HEK293 (cell line): ENCODE measurements at regions not wholly inside any gene's neighbourhood (a gene's known extent, or its start where the extent isn't known, plus 50 kb on each side); places are given as distances from the start of the nearest gene placed in this dataset.

Experiments
- CTCF ChIA-PET: fragments of 350-600 bp; formaldehyde crosslinking; extraction: SDS; loops from one replicate; lab custom pipeline; 2021; ENCODE audit warnings: antibody characterized with exemption; lab: Yijun Ruan, JAX
- POLR2A ChIA-PET: fragments of 300-600 bp; formaldehyde crosslinking; extraction: SDS; loops from one replicate; lab custom pipeline; 2020; ENCODE audit warnings: antibody characterized with exemption, inconsistent platforms; lab: Yijun Ruan, JAX
- H3K27ac ChIP-seq: fragments of 200-500 bp; sonication (Bioruptor generic); 2 replicates; pipeline ENCODE4 v1.5.1; 2014; ENCODE audit warnings: low read depth, low read length, control low read depth, inconsistent platforms; ENCODE audit errors: extremely low read depth
- H3K36me3 ChIP-seq, 2 experiments: fragments of 200-500 bp in 1 of 2; sonication (Bioruptor generic) in 1 of 2; 1 replicate in 1 of 2; 2 replicates in 1 of 2; pipeline ENCODE4 v1.5.1; 2014 to 2017; ENCODE audit warnings: inconsistent platforms in 2 of 2, low read length in 2 of 2; ENCODE audit not compliant: control insufficient read depth in 2 of 2, insufficient read depth in 1 of 2
- H3K4me1 ChIP-seq: fragments of 200-500 bp; sonication (Bioruptor generic); 2 replicates; pipeline ENCODE4 v1.5.1; 2014; ENCODE audit warnings: mild to moderate bottlenecking, low read length, inconsistent platforms; ENCODE audit not compliant: control insufficient read depth, insufficient read depth
- H3K4me3 ChIP-seq: 2 replicates; pipeline ENCODE4 v1.5.1; 2011; ENCODE audit warnings: low read depth, mild to moderate bottlenecking, control low read depth, low read length, moderate library complexity
- H3K9me3 ChIP-seq: fragments of 200-500 bp; sonication (Bioruptor generic); 2 replicates; pipeline ENCODE4 v1.5.1; 2014; ENCODE audit warnings: low read depth, low read length, inconsistent platforms; ENCODE audit not compliant: control insufficient read depth, insufficient read depth
- BCL11A ChIP-seq: fragments of 450-650 bp; formaldehyde crosslinking; IDR thresholded peaks from 2 replicates; pipeline ENCODE4 v1.5.1; 2016; ENCODE audit warnings: low read depth, missing biosample characterization, missing genetic modification characterization
- GLIS2 ChIP-seq: fragments of 450-650 bp; formaldehyde crosslinking; IDR thresholded peaks from 2 replicates; pipeline ENCODE4 v1.5.1; 2016; ENCODE audit warnings: missing biosample characterization, missing genetic modification characterization
- HOXA7 ChIP-seq: sonication (generic); formaldehyde crosslinking; IDR thresholded peaks from 2 replicates; pipeline ENCODE4 v1.8.1; 2022; ENCODE audit warnings: missing genetic modification reagents, borderline replicate concordance
- OSR2 ChIP-seq: fragments of 450-650 bp; formaldehyde crosslinking; IDR thresholded peaks from 2 replicates; pipeline ENCODE4 v1.5.1; 2016; ENCODE audit warnings: missing biosample characterization, missing genetic modification characterization
- ZBTB10 ChIP-seq: fragments of 450-650 bp; formaldehyde crosslinking; IDR thresholded peaks from 2 replicates; pipeline ENCODE4 v1.5.1; 2016; ENCODE audit warnings: missing biosample characterization, missing genetic modification characterization
- ZNF10 ChIP-seq: fragments of 450-650 bp; formaldehyde crosslinking; IDR thresholded peaks from 2 replicates; pipeline ENCODE4 v1.5.1; 2017; ENCODE audit warnings: missing biosample characterization, missing genetic modification characterization
- ZNF140 ChIP-seq: fragments of 450-650 bp; formaldehyde crosslinking; IDR thresholded peaks from 2 replicates; pipeline ENCODE4 v1.5.1; 2016; ENCODE audit warnings: missing biosample characterization, missing genetic modification characterization
- ZNF202 ChIP-seq: fragments of 450-650 bp; formaldehyde crosslinking; IDR thresholded peaks from 2 replicates; pipeline ENCODE4 v1.5.1; 2016; ENCODE audit warnings: missing biosample characterization, missing genetic modification characterization, borderline replicate concordance
- ZNF248 ChIP-seq: fragments of 450-650 bp; formaldehyde crosslinking; IDR thresholded peaks from 2 replicates; pipeline ENCODE4 v1.5.1; 2017; ENCODE audit warnings: missing biosample characterization, missing genetic modification characterization
- ZNF274 ChIP-seq, 2 experiments: fragments of 200-500 bp in 1 of 2; fragments of 450-650 bp in 1 of 2; sonication (Bioruptor generic) in 1 of 2; formaldehyde crosslinking in 1 of 2; IDR thresholded peaks; 2 replicates each; pipeline versions ENCODE4 v1.5.1 to v1.6.1; 2014 to 2016; ENCODE audit warnings: borderline replicate concordance in 1 of 2, inconsistent platforms in 1 of 2, low read length in 1 of 2, missing biosample characterization in 1 of 2, missing genetic modification characterization in 1 of 2
- ZNF292 ChIP-seq: fragments of 450-650 bp; formaldehyde crosslinking; IDR thresholded peaks from 2 replicates; pipeline ENCODE4 v1.5.1; 2016; ENCODE audit warnings: low read depth, missing biosample characterization, missing genetic modification characterization, borderline replicate concordance
- ZNF341 ChIP-seq: fragments of 450-650 bp; formaldehyde crosslinking; IDR thresholded peaks from 2 replicates; pipeline ENCODE4; 2016; ENCODE audit warnings: low read depth, missing biosample characterization, missing genetic modification characterization
- ZNF510 ChIP-seq: fragments of 450-650 bp; formaldehyde crosslinking; IDR thresholded peaks from 2 replicates; pipeline ENCODE4 v1.5.1; 2018; ENCODE audit warnings: mild to moderate bottlenecking, missing genetic modification characterization, missing biosample characterization; ENCODE audit not compliant: insufficient replicate concordance
- ZNF610 ChIP-seq: fragments of 450-650 bp; formaldehyde crosslinking; IDR thresholded peaks from 2 replicates; pipeline ENCODE4 v1.5.1; 2016; ENCODE audit warnings: missing biosample characterization, missing genetic modification characterization, borderline replicate concordance
- ZNF658 ChIP-seq: fragments of 450-650 bp; formaldehyde crosslinking; IDR thresholded peaks from 2 replicates; pipeline ENCODE4; 2016; ENCODE audit warnings: missing biosample characterization, missing genetic modification characterization
- ZNF792 ChIP-seq: fragments of 450-650 bp; formaldehyde crosslinking; IDR thresholded peaks from 2 replicates; pipeline ENCODE4 v1.5.1; 2016; ENCODE audit warnings: missing biosample characterization, missing genetic modification characterization
- ZSCAN30 ChIP-seq: fragments of 450-650 bp; IDR thresholded peaks from 2 replicates; pipeline ENCODE4 v1.5.1; 2018; ENCODE audit warnings: missing biosample characterization, mild to moderate bottlenecking, missing genetic modification characterization, moderate library complexity
- TF ChIP-seq, protein P1 (sequence below): fragments of 450-650 bp; formaldehyde crosslinking; IDR thresholded peaks from 2 replicates; pipeline ENCODE4 v1.5.1; 2017; ENCODE audit warnings: missing biosample characterization, missing genetic modification characterization
- TF ChIP-seq, protein P2 (sequence below): fragments of 450-650 bp; formaldehyde crosslinking; IDR thresholded peaks from 2 replicates; pipeline ENCODE4 v1.5.1; 2016; ENCODE audit warnings: missing biosample characterization, missing genetic modification characterization, borderline replicate concordance

DNA sequence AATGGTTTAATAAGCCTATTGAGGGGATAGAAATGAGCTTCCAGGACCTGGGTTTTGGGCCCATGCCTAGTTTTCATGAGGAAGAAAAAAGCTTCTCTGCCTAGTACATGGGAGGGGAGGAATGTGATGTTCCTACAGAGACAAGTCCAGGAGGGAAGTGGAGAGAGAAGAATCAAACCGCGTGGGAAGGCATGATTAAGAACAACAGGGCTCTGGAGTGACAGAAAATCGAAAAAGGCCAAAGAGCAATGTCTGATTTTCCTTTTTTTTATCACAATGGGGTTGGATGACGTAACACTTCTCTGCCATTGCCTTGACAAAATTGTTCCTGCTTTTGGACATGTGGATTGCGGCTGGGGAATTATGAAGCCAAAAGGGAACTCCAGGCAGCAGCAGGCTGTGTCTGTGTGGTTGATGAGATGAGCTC lies 258.6 kb downstream of the CXCL12 start:
- no peak overlapping the region for H3K27ac ChIP-seq
- H3K4me3 ChIP-seq: no peak overlapping the region
- no peaks in the 10 kb centered on the region for H3K4me1 ChIP-seq
- no peak for TF ChIP-seq ZNF248
- TF ChIP-seq OSR2 (tag by site-specific recombination): no peak
- no peak for TF ChIP-seq ZNF202 (tag by site-specific recombination)
- TF ChIP-seq GLIS2 (tag by site-specific recombination): no peak
- no peak for TF ChIP-seq ZNF610
- TF ChIP-seq ZNF792 (tag by site-specific recombination): no peak
- TF ChIP-seq BCL11A (tag by site-specific recombination): no peak
- no peak for TF ChIP-seq ZBTB10
- TF ChIP-seq ZNF292 (tag by site-specific recombination): no peak
- no peak for TF ChIP-seq ZNF658
- TF ChIP-seq HOXA7 (CRISPR knock-in tag): no peak
- TF ChIP-seq ZNF510 (tag by site-specific recombination): no peak
- TF ChIP-seq, protein P1, sequence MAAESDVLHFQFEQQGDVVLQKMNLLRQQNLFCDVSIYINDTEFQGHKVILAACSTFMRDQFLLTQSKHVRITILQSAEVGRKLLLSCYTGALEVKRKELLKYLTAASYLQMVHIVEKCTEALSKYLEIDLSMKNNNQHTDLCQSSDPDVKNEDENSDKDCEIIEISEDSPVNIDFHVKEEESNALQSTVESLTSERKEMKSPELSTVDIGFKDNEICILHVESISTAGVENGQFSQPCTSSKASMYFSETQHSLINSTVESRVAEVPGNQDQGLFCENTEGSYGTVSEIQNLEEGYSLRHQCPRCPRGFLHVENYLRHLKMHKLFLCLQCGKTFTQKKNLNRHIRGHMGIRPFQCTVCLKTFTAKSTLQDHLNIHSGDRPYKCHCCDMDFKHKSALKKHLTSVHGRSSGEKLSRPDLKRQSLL (tag by site-specific recombination): no peak
- TF ChIP-seq ZSCAN30 (tag by site-specific recombination): no peak
- TF ChIP-seq, all 188 proteins: peak for 0
- ChIA-PET POLR2A (no interaction called here), CTCF (interaction anchor here (0.6 kb wide), 1 partner anchor 37 kb away, joined by 3 read pairs; no protein-coding TSS in a partner anchor)
- H3K36me3 ChIP-seq: no peaks in the 10 kb centered on the region
- no peaks in the 10 kb centered on the region for H3K9me3 ChIP-seq

GRCh38 chr10:44125879-44126278 lies 259.0 kb downstream of the CXCL12 start:
- no peaks in the 10 kb centered on the region for H3K36me3 ChIP-seq
- no peak for TF ChIP-seq ZNF10 (tag by site-specific recombination)
- no peak for TF ChIP-seq ZNF274 (IDR thresholded peaks at IDR 0.05; ENCODE audit: low read length)
- no peak for TF ChIP-seq ZNF274 (tag by site-specific recombination; IDR thresholded peaks at IDR 0.05; ENCODE audit: borderline replicate concordance)
- TF ChIP-seq ZNF341 (tag by site-specific recombination): no peak
- TF ChIP-seq, all 188 proteins: peak for 0
- Histone ChIP-seq H3K4me1 (no peaks in the 10 kb centered on the region), H3K27ac (no peak overlapping the region), H3K4me3 (no peak overlapping the region), H3K9me3 (no peaks in the 10 kb centered on the region)
- CTCF ChIA-PET: no interaction called here
- POLR2A ChIA-PET: no interaction called here

GRCh38 chr10:44118500-44118899 lies 266.4 kb downstream of the CXCL12 start:
- H3K4me3 ChIP-seq: no peak overlapping the region
- no peaks in the 10 kb centered on the region for H3K4me1 ChIP-seq
- no peak overlapping the region for H3K27ac ChIP-seq
- no peaks in the 10 kb centered on the region for H3K9me3 ChIP-seq
- ChIA-PET POLR2A (no interaction called here), CTCF (no interaction called here)
- H3K36me3 ChIP-seq: no peaks in the 10 kb centered on the region
- TF ChIP-seq, protein P2, sequence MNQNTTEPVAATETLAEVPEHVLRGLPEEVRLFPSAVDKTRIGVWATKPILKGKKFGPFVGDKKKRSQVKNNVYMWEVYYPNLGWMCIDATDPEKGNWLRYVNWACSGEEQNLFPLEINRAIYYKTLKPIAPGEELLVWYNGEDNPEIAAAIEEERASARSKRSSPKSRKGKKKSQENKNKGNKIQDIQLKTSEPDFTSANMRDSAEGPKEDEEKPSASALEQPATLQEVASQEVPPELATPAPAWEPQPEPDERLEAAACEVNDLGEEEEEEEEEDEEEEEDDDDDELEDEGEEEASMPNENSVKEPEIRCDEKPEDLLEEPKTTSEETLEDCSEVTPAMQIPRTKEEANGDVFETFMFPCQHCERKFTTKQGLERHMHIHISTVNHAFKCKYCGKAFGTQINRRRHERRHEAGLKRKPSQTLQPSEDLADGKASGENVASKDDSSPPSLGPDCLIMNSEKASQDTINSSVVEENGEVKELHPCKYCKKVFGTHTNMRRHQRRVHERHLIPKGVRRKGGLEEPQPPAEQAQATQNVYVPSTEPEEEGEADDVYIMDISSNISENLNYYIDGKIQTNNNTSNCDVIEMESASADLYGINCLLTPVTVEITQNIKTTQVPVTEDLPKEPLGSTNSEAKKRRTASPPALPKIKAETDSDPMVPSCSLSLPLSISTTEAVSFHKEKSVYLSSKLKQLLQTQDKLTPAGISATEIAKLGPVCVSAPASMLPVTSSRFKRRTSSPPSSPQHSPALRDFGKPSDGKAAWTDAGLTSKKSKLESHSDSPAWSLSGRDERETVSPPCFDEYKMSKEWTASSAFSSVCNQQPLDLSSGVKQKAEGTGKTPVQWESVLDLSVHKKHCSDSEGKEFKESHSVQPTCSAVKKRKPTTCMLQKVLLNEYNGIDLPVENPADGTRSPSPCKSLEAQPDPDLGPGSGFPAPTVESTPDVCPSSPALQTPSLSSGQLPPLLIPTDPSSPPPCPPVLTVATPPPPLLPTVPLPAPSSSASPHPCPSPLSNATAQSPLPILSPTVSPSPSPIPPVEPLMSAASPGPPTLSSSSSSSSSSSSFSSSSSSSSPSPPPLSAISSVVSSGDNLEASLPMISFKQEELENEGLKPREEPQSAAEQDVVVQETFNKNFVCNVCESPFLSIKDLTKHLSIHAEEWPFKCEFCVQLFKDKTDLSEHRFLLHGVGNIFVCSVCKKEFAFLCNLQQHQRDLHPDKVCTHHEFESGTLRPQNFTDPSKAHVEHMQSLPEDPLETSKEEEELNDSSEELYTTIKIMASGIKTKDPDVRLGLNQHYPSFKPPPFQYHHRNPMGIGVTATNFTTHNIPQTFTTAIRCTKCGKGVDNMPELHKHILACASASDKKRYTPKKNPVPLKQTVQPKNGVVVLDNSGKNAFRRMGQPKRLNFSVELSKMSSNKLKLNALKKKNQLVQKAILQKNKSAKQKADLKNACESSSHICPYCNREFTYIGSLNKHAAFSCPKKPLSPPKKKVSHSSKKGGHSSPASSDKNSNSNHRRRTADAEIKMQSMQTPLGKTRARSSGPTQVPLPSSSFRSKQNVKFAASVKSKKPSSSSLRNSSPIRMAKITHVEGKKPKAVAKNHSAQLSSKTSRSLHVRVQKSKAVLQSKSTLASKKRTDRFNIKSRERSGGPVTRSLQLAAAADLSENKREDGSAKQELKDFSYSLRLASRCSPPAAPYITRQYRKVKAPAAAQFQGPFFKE (tag by site-specific recombination): no peak
- TF ChIP-seq ZNF140: no peak
